GM18520 (cell line): ENCODE measurements at regions not wholly inside any gene's neighbourhood (a gene's known extent, or its start where the extent isn't known, plus 50 kb on each side); places are given as distances from the start of the nearest gene placed in this dataset.
"Not testable (repeated sequence)": the region's sequence is repeated elsewhere in the genome, so short reads cannot be mapped to it uniquely, and the experiment has no call there.

Experiments used
- ATAC-seq: cut with Tn5 transposase; IDR thresholded peaks from one replicate; pipeline ENCODE4 v1.9.1; 2021; ENCODE audit not compliant: unreplicated experiment

- ATAC-seq, result no peak
Measured at GRCh38 chr15:30830961-30831360, 72.8 kb upstream of the FAN1 start.

- ATAC-seq, result not testable (repeated sequence)
Measured at GRCh38 chr15:30833379-30833778, 70.3 kb upstream of the FAN1 start.

DNA sequence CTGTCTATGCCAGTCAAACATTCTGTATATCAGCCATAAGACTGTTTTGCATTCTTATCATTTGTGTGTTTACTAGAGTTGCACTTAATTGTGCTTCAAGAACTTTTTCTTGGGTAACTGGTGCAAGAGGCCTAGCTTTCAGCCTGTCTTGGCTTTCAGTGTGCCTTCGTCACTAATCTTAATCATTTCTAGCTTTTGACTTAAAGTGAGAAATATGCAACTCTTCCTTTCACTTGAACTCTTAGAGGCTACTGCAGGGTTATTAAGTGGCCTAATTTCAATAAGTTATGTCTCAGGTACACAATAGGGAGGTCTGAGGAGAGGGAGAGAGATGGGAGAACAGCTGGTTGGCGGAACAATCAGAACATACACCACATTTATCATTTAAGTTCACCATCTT, 62.1 kb upstream of the FAN1 start:
- not testable (repeated sequence) for ATAC-seq

- peak; percentile 81 for ATAC-seq
Measured at GRCh38 chr15:30842798-30843472, 60.8 kb upstream of the FAN1 start.

GRCh38 chr15:30845536-30845935, 58.2 kb upstream of the FAN1 start:
- ATAC-seq, result not testable (repeated sequence)
